Thyroid gland (tissue), 4 donors: ENCODE measurements at regions not wholly inside any gene's neighbourhood (a gene's known extent, or its start where the extent isn't known, plus 50 kb on each side); places are given as distances from the start of the nearest gene placed in this dataset.

Experiments used
- DNase-seq, 2 donors: peaks; one replicate each; pipeline ENCODE4 v3.0.0-alpha.2; 2019
- H3K27ac ChIP-seq, 3 donors: fragments of 200-600 bp; sonication (generic); 1 replicate in 2 of 3; 2 replicates in 1 of 3; pipeline ENCODE4 v1.5.1; 2016 to 2019; ENCODE audit warnings: mild to moderate bottlenecking in 1 of 3, moderate library complexity in 1 of 3
- H3K27me3 ChIP-seq: fragments of 200-600 bp; sonication (generic); one replicate; pipeline ENCODE4 v1.5.1; 2019
- H3K36me3 ChIP-seq, 2 donors: fragments of 200-600 bp; sonication (generic); one replicate each; pipeline ENCODE4 v1.5.1; 2016 to 2019
- H3K4me1 ChIP-seq, 2 donors: fragments of 200-600 bp; sonication (generic); one replicate each; pipeline ENCODE4 v1.5.1; 2017 to 2019
- H3K4me3 ChIP-seq, 3 donors: fragments of 200-600 bp; sonication (generic); replicated peaks in 1 of 3; 1 replicate in 2 of 3; 2 replicates in 1 of 3; pipeline ENCODE4 v1.5.1; 2016; ENCODE audit warnings: mild to moderate bottlenecking in 1 of 3
- H3K9me3 ChIP-seq: fragments of 200-600 bp; sonication (generic); one replicate; pipeline ENCODE4 v1.5.1; 2017
- CTCF ChIP-seq, 6 experiments: fragments of 200-600 bp in 3 of 6; fragments of 450-650 bp in 3 of 6; sonication (generic) in 3 of 6; IDR thresholded peaks; one replicate each; pipeline ENCODE4 v1.5.1; 2016 to 2019; ENCODE audit warnings: antibody characterized with exemption in 6 of 6, mild to moderate bottlenecking in 2 of 6, inconsistent platforms in 1 of 6, moderate library complexity in 1 of 6
- POLR2A ChIP-seq, 2 donors: fragments of 450-650 bp; IDR thresholded peaks; one replicate each; pipeline ENCODE4 v1.6.1; 2017; ENCODE audit warnings: antibody characterized with exemption in 2 of 2, mild to moderate bottlenecking in 2 of 2, moderate library complexity in 1 of 2
- WGBS, 2 donors: methylation state at CpG; one replicate each; pipeline ENCODE4 v1.1.5; 2017; 5-methylcytosine and 5-hydroxymethylcytosine counted together
- intact Hi-C: fragments of 100-400 bp; cut with DNase I; formaldehyde crosslinking; loops from one replicate; pipeline ENCODE4 v1.15.1; 2023

GRCh38 chr6:14925699-14926026 is 320.2 kb upstream of the JARID2 start:
- WGBS, 2 donors, result 36 to 41% methylated on average over 3 of the region's 3 CpGs
- no peak overlapping the region for H3K4me3 ChIP-seq
- no peak overlapping the region for H3K27ac ChIP-seq
- H3K9me3 ChIP-seq, result no peaks in the 10 kb centered on the region
- H3K36me3 ChIP-seq, result no peaks in the 10 kb centered on the region
- no peaks in the 10 kb centered on the region for H3K27me3 ChIP-seq
- peaks cover 0 to 21% of the 10 kb centered on the region in 2 donors for H3K4me1 ChIP-seq
- no peak for TF ChIP-seq POLR2A (IDR thresholded peaks at IDR 0.05)
- no peak for TF ChIP-seq CTCF (IDR thresholded peaks at IDR 0.05)
- no peak for DNase-seq
- intact Hi-C loops, result no loop called here

GRCh38 chr6:14927398-14927797 is 318.5 kb upstream of the JARID2 start:
- Histone ChIP-seq H3K4me1 (peaks cover 0 to 21% of the 10 kb centered on the region in 2 donors), H3K27me3 (no peaks in the 10 kb centered on the region), H3K4me3 (no peak overlapping the region), H3K27ac (no peak overlapping the region), H3K9me3 (no peaks in the 10 kb centered on the region), H3K36me3 (no peaks in the 10 kb centered on the region)
- intact Hi-C loops, result no loop called here
- WGBS, 2 donors, result 91 to 98% methylated on average over 7 of the region's 7 CpGs
- no peak for DNase-seq
- TF ChIP-seq POLR2A (IDR thresholded peaks at IDR 0.05) (no peak), CTCF (IDR thresholded peaks at IDR 0.05) (no peak)

GRCh38 chr6:14929291-14929690 is 316.6 kb upstream of the JARID2 start:
- Histone ChIP-seq H3K27ac (no peak overlapping the region), H3K27me3 (no peaks in the 10 kb centered on the region), H3K4me3 (no peak overlapping the region), H3K36me3 (no peaks in the 10 kb centered on the region), H3K9me3 (no peaks in the 10 kb centered on the region), H3K4me1 (peaks cover 0 to 20% of the 10 kb centered on the region in 2 donors)
- no peak for DNase-seq
- WGBS, 2 donors, result 84 to 89% methylated on average over 3 of the region's 3 CpGs
- intact Hi-C loops, result no loop called here
- no peak for TF ChIP-seq CTCF (IDR thresholded peaks at IDR 0.05)
- no peak for TF ChIP-seq POLR2A (IDR thresholded peaks at IDR 0.05)

- 89 to 98% methylated on average over 2 of the region's 2 CpGs for WGBS, 2 donors
- H3K36me3 ChIP-seq, result no peaks in the 10 kb centered on the region
- H3K27ac ChIP-seq, result no peak overlapping the region
- no peak for DNase-seq
- peaks cover 0 to 8% of the 10 kb centered on the region in 2 donors for H3K4me1 ChIP-seq
- TF ChIP-seq CTCF (IDR thresholded peaks at IDR 0.05) (no peak), POLR2A (IDR thresholded peaks at IDR 0.05) (no peak)
- no peaks in the 10 kb centered on the region for H3K27me3 ChIP-seq
- H3K4me3 ChIP-seq, result no peak overlapping the region
- H3K9me3 ChIP-seq, result no peaks in the 10 kb centered on the region
- intact Hi-C loops, result no loop called here
These were observed 315.4 kb upstream of the JARID2 start for GRCh38 chr6:14930366-14930989.

GRCh38 chr6:14932485-14933182 is 313.2 kb upstream of the JARID2 start:
- Histone ChIP-seq H3K27me3 (no peaks in the 10 kb centered on the region), H3K36me3 (no peaks in the 10 kb centered on the region), H3K27ac (no peak overlapping the region), H3K9me3 (no peaks in the 10 kb centered on the region), H3K4me1 (no peaks in the 10 kb centered on the region), H3K4me3 (no peak overlapping the region)
- no peak for TF ChIP-seq POLR2A (IDR thresholded peaks at IDR 0.05)
- no peak for TF ChIP-seq CTCF (IDR thresholded peaks at IDR 0.05)
- intact Hi-C loops, result no loop called here
- DNase-seq, result no peak
- WGBS, 2 donors, result 77 to 78% methylated on average over 8 of the region's 8 CpGs
